K562 (cell line): ENCODE measurements at regions not wholly inside any gene's neighbourhood (a gene's known extent, or its start where the extent isn't known, plus 50 kb on each side); places are given as distances from the start of the nearest gene placed in this dataset.

ENCODE experiments used
- ATAC-seq: fragments of 200-7000 bp; cut with Tn5 transposase; 3 replicates; pipeline ENCODE4 v1.9.1; 2020; ENCODE audit warnings: moderate library complexity
- BruUV-seq: library from RNA; stranded (reverse); fragments of 400-500 nt; replicated peaks from 2 replicates; lab custom pipeline; 2021; lab: Mats Ljungman, UMichigan
- CTCF ChIA-PET: fragments of 300-600 bp; formaldehyde crosslinking; extraction: SDS; loops from one replicate; lab custom pipeline; 2021; ENCODE audit warnings: low intra/inter-chr PET ratio; lab: Yijun Ruan, JAX
- POLR2A ChIA-PET: fragments of 300-600, 350-650 bp; sonication (Branson Sonifier 250); formaldehyde crosslinking; extraction: SDS; loops from one replicate; lab custom pipeline; 2021; ENCODE audit warnings: antibody characterized with exemption, inconsistent platforms; lab: Yijun Ruan, JAX
- DNase-seq, 4 experiments: peaks; one replicate each; pipeline versions ENCODE4 v3.0.0 to v3.0.0-alpha.2; 2011 to 2018; ENCODE audit warnings: low spot score in 3 of 4, mixed read lengths in 3 of 4; ENCODE audit errors: extremely low read depth in 1 of 4
- FAIRE-seq: peaks from 2 replicates; lab custom pipeline; 2011; peaks lifted over from hg19 to GRCh38; lab: Jason Lieb, UNC
- H2AFZ ChIP-seq: 2 replicates; pipeline ENCODE4 v1.6.0; 2011; ENCODE audit warnings: low read depth, low read length, control low read depth, inconsistent platforms
- H3K27ac ChIP-seq: fragments of 200-600 bp; 3 replicates; pipeline ENCODE4 v1.8.0; 2011; ENCODE audit warnings: low read depth, mild to moderate bottlenecking, control low read depth, inconsistent platforms, low read length, moderate library complexity, mixed read lengths; ENCODE audit errors: extremely low read depth
- H3K27me3 ChIP-seq, 2 experiments: fragments of 300-600 bp in 1 of 2; 2 replicates in 1 of 2; 3 replicates in 1 of 2; pipeline versions ENCODE4 v1.6.0 to v1.8.0; 2011; ENCODE audit warnings: inconsistent platforms in 2 of 2, low read length in 2 of 2, mild to moderate bottlenecking in 1 of 2, mixed read lengths in 1 of 2, moderate library complexity in 1 of 2; ENCODE audit not compliant: control insufficient read depth in 2 of 2, insufficient read depth in 2 of 2
- H3K36me3 ChIP-seq: fragments of 300-600 bp; 3 replicates; pipeline ENCODE4 v1.8.0; 2011; ENCODE audit warnings: mild to moderate bottlenecking, low read length, inconsistent platforms; ENCODE audit not compliant: control insufficient read depth, insufficient read depth
- H3K4me1 ChIP-seq, 2 experiments: fragments of 200-600 bp in 1 of 2; replicated peaks in 1 of 2; 2 replicates in 1 of 2; 3 replicates in 1 of 2; pipeline versions ENCODE4 v1.5.1 to v1.8.0; 2011; ENCODE audit warnings: inconsistent platforms in 2 of 2, low read length in 2 of 2, mild to moderate bottlenecking in 1 of 2, mixed read lengths in 1 of 2, moderate library complexity in 1 of 2; ENCODE audit not compliant: control insufficient read depth in 2 of 2, insufficient read depth in 2 of 2
- H3K4me2 ChIP-seq: 2 replicates; pipeline ENCODE4 v1.6.1; 2011; ENCODE audit warnings: low read length, control low read depth, inconsistent platforms, mixed read lengths; ENCODE audit not compliant: insufficient read depth
- H3K4me3 ChIP-seq: fragments of 200-600 bp; sonication (generic), shearing (Covaris generic); 2 replicates; pipeline ENCODE4 v1.5.1; 2016; ENCODE audit warnings: control low read depth, inconsistent platforms
- H3K79me2 ChIP-seq: fragments of 200-600 bp; 3 replicates; pipeline ENCODE4 v1.8.0; 2011; ENCODE audit warnings: low read length, inconsistent platforms; ENCODE audit not compliant: control insufficient read depth, insufficient read depth
- H3K9ac ChIP-seq, 2 experiments: 2 replicates each; pipeline versions ENCODE4 v1.6.0 to v1.6.1; 2011; ENCODE audit warnings: low read depth in 2 of 2, low read length in 2 of 2, control low read depth in 1 of 2, inconsistent platforms in 1 of 2, mild to moderate bottlenecking in 1 of 2, mixed read lengths in 1 of 2; ENCODE audit not compliant: insufficient read depth in 1 of 2
- H3K9me1 ChIP-seq: one replicate; pipeline ENCODE4 v1.6.0; 2011; ENCODE audit warnings: inconsistent platforms, mild to moderate bottlenecking, low read length, moderate library complexity; ENCODE audit not compliant: control insufficient read depth, insufficient read depth
- H3K9me3 ChIP-seq: replicated peaks from 2 replicates; pipeline ENCODE4 v1.5.1; 2011; ENCODE audit warnings: low read depth, low read length, inconsistent platforms; ENCODE audit not compliant: control insufficient read depth, insufficient read depth
- H4K20me1 ChIP-seq: replicated peaks from 2 replicates; pipeline ENCODE4 v1.6.1; 2011; ENCODE audit warnings: low read length, inconsistent platforms, mixed read lengths; ENCODE audit not compliant: control insufficient read depth, insufficient read depth
- C11orf30 ChIP-seq: fragments of 450-650 bp; IDR thresholded peaks from 2 replicates; pipeline ENCODE4 v1.6.1; 2016; ENCODE audit warnings: low read depth, mild to moderate bottlenecking
- DMBX1 ChIP-seq: fragments of 250-450 bp; sonication (Bioruptor Pico); IDR thresholded peaks from 2 replicates; pipeline ENCODE4 v1.8.0; 2022; ENCODE audit warnings: inconsistent platforms, mild to moderate bottlenecking, moderate library complexity, borderline replicate concordance
- GATA2 ChIP-seq: sonication (generic); formaldehyde crosslinking; IDR thresholded peaks from 2 replicates; pipeline ENCODE4 v1.4.0; 2020; ENCODE audit warnings: mild to moderate bottlenecking, missing genetic modification reagents
- HES1 ChIP-seq: fragments of 450-650 bp; IDR thresholded peaks from 2 replicates; pipeline ENCODE4 v1.6.1; 2016; ENCODE audit warnings: low read depth, mild to moderate bottlenecking, moderate library complexity
- MXI1 ChIP-seq: IDR thresholded peaks from 2 replicates; pipeline ENCODE4 v1.6.1; 2011; ENCODE audit warnings: low read depth, mild to moderate bottlenecking, improper control_type of control experiment, low read length
- NCOA1 ChIP-seq: fragments of 450-650 bp; IDR thresholded peaks from 2 replicates; pipeline ENCODE4 v1.6.1; 2016; ENCODE audit warnings: low read depth
- RBM25 ChIP-seq: fragments of 200-400 bp; formaldehyde crosslinking; IDR thresholded peaks from 2 replicates; pipeline ENCODE4 v1.6.1; 2018; ENCODE audit warnings: low read length, low read depth, moderate library complexity; ENCODE audit not compliant: severe bottlenecking
- TAF7 ChIP-seq: fragments of 450-650 bp; IDR thresholded peaks from 2 replicates; pipeline ENCODE4 v1.6.1; 2016; ENCODE audit warnings: missing genetic modification characterization, missing compliant biosample characterization
- ZBTB7A ChIP-seq: IDR thresholded peaks from 2 replicates; pipeline ENCODE4 v1.6.1; 2011; ENCODE audit warnings: low read depth, mild to moderate bottlenecking, low read length, moderate library complexity, borderline replicate concordance; ENCODE audit not compliant: control insufficient read depth
- ZEB2 ChIP-seq: fragments of 450-650 bp; IDR thresholded peaks from 2 replicates; pipeline ENCODE4 v1.6.1; 2016
- ZNF395 ChIP-seq: fragments of 200-800 bp; sonication (Bioruptor generic); IDR thresholded peaks from 2 replicates; pipeline ENCODE4 v1.6.1; 2017; ENCODE audit warnings: missing genetic modification characterization, missing compliant biosample characterization
- ZNF561 ChIP-seq: fragments of 450-650 bp; formaldehyde crosslinking; conservative IDR thresholded peaks from 2 replicates; pipeline ENCODE4 v1.4.0; 2020; ENCODE audit warnings: mild to moderate bottlenecking, moderate library complexity
- ZNF77 ChIP-seq: fragments of 250-450 bp; sonication (Bioruptor Pico); IDR thresholded peaks from 2 replicates; pipeline ENCODE4 v1.5.0; 2020
- WGBS: fragments of 100-300 bp; shearing (Covaris generic); methylation state at CpG from one replicate; pipeline ENCODE4 v1.1.6; 2016; ENCODE audit warnings: low coverage, mixed read lengths; ENCODE audit not compliant: insufficient coverage; ENCODE audit errors: missing lambda C conversion rate; 5-methylcytosine and 5-hydroxymethylcytosine counted together
- in situ Hi-C: fragments of 300-500 bp; cut with MboI; formaldehyde crosslinking; loops from 4 replicates; pipeline ENCODE4 v1.15.0; 2018; ENCODE audit warnings: inconsistent platforms, mixed read lengths
- intact Hi-C: fragments of 100-400 bp; cut with micrococcal nuclease; formaldehyde crosslinking; loops from 2 replicates; pipeline ENCODE4 v1.14.2; 2022

GRCh38 chr4:108445716-108446115 lies 174.7 kb upstream of the RPL34 start:
- no TSS peak for BruUV-seq
- no peaks in the 10 kb centered on the region for H4K20me1 ChIP-seq
- ATAC-seq (no peak), FAIRE-seq (no peak), DNase-seq (no peak)
- WGBS = 0% methylated on average over 2 of the region's 2 CpGs
- peaks cover 0 to 6% of the 10 kb centered on the region in 2 experiments; a peak in 2 of 5 replicates for H3K27me3 ChIP-seq
- CTCF ChIA-PET = no interaction called here
- H3K9me3 ChIP-seq = no peaks in the 10 kb centered on the region
- TF ChIP-seq TAF7 (tag) (no peak), MXI1 (no peak), C11orf30 (no peak), RBM25 (no peak), HES1 (no peak), ZEB2 (no peak), ZNF395 (CRISPR knock-in tag) (no peak), GATA2 (no peak), ZNF561 (CRISPR knock-in tag) (no peak), ZNF77 (CRISPR knock-in tag) (no peak), ZBTB7A (no peak), NCOA1 (no peak), DMBX1 (CRISPR knock-in tag) (no peak)
- H3K4me3 ChIP-seq = no peak overlapping the region
- H3K79me2 ChIP-seq = no peaks in the 10 kb centered on the region
- no peak overlapping the region for H3K27ac ChIP-seq
- H3K4me2 ChIP-seq = no peak overlapping the region
- H3K9ac ChIP-seq = no peak overlapping the region
- POLR2A ChIA-PET = interaction anchor here (1.0 kb wide), 1 partner anchor 16 kb away, joined by 4 read pairs; no protein-coding TSS in a partner anchor
- H2AFZ ChIP-seq = no peak overlapping the region
- no peaks in the 10 kb centered on the region for H3K9me1 ChIP-seq
- in situ Hi-C loops (no loop called here), intact Hi-C loops (loop anchor here (5.0 kb wide), 1 partner anchor 243 kb away; no protein-coding TSS in a partner anchor)
- no peaks in the 10 kb centered on the region for H3K36me3 ChIP-seq
- no peaks in the 10 kb centered on the region for H3K4me1 ChIP-seq
